ENCODE measurements at regions not wholly inside any gene's neighbourhood (a gene's known extent, or its start where the extent isn't known, plus 50 kb on each side); places are given as distances from the start of the nearest gene placed in this dataset.

DNA sequence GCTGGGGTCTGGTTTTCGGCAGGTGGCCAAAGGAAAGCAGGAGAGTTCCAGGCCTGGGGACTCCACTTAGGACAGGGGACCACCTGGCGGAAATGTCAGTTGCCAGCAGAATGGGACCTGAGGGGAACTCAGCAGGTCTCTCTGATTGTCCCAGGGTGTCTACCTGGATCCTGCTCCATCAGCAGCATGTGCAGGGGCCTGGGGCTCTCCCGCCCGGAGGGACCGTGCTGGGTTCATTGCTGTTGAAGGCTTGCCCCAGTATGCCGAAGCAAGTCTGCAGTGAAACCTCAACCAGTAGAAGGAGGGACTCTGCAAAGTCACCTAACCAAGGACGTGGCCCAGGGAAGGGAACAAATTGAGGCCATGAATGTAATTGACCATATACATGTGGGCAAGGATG, 506.5 kb upstream of the MKI67 start:
- TF ChIP-seq, protein P1, sequence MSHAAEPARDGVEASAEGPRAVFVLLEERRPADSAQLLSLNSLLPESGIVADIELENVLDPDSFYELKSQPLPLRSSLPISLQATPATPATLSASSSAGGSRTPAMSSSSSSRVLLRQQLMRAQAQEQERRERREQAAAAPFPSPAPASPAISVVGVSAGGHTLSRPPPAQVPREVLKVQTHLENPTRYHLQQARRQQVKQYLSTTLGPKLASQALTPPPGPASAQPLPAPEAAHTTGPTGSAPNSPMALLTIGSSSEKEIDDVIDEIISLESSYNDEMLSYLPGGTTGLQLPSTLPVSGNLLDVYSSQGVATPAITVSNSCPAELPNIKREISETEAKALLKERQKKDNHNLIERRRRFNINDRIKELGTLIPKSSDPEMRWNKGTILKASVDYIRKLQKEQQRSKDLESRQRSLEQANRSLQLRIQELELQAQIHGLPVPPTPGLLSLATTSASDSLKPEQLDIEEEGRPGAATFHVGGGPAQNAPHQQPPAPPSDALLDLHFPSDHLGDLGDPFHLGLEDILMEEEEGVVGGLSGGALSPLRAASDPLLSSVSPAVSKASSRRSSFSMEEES (CRISPR knock-in tag; IDR thresholded peaks at IDR 0.05): no peak
- TF ChIP-seq ZNF695 (CRISPR knock-in tag; IDR thresholded peaks at IDR 0.05) (no peak), SIN3B (IDR thresholded peaks at IDR 0.05; ENCODE audit: low read depth) (no peak), TCF3 (CRISPR knock-in tag; IDR thresholded peaks at IDR 0.05) (no peak), FOSL1 (tag; conservative IDR thresholded peaks at IDR 0.05) (no peak), ZNF274 (IDR thresholded peaks at IDR 0.05; ENCODE audit: borderline replicate concordance, low read depth, low read length) (no peak), EZH2 (IDR thresholded peaks at IDR 0.05; ENCODE audit: borderline replicate concordance, low read depth, low read length) (no peak), TAF7 (tag; IDR thresholded peaks at IDR 0.05) (no peak), POLR2AphosphoS5 (IDR thresholded peaks at IDR 0.05; ENCODE audit: control insufficient read depth, insufficient read depth, low read depth, low read length) (no peak)
- TF ChIP-seq, protein P2, sequence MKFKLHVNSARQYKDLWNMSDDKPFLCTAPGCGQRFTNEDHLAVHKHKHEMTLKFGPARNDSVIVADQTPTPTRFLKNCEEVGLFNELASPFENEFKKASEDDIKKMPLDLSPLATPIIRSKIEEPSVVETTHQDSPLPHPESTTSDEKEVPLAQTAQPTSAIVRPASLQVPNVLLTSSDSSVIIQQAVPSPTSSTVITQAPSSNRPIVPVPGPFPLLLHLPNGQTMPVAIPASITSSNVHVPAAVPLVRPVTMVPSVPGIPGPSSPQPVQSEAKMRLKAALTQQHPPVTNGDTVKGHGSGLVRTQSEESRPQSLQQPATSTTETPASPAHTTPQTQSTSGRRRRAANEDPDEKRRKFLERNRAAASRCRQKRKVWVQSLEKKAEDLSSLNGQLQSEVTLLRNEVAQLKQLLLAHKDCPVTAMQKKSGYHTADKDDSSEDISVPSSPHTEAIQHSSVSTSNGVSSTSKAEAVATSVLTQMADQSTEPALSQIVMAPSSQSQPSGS (CRISPR knock-in tag; IDR thresholded peaks at IDR 0.05): no peak

Data from K562 (cell line).